Epidermal melanocyte (primary cell): ENCODE measurements at regions not wholly inside any gene's neighbourhood (a gene's known extent, or its start where the extent isn't known, plus 50 kb on each side); places are given as distances from the start of the nearest gene placed in this dataset.
"Not testable (repeated sequence)": the region's sequence is repeated elsewhere in the genome, so short reads cannot be mapped to it uniquely, and the experiment has no call there.

Experiments
- DNase-seq: peaks from one replicate; pipeline ENCODE4 v3.0.0; 2011; ENCODE audit warnings: low spot score; ENCODE audit not compliant: insufficient read length

DNA sequence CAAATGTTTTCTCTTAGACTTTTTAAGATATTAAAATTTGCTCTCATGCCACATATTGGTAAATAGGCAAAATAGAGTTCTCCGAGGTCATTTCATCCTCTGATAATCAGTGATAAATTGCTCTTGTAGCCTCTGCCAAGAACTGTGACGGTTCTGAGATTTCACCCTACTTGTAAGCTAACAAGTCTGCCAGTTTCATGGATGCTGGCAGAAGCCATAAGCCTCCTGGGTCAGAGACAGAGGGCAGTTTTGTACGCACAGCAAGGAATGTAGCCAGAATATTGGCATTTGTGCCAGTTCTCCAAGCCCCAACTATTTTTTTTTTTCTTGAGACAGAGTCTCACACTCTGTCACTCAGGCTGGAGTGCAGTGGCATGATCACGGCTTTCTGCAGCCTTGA lies 945.0 kb upstream of the WWC1 start:
- no peak for DNase-seq

DNA sequence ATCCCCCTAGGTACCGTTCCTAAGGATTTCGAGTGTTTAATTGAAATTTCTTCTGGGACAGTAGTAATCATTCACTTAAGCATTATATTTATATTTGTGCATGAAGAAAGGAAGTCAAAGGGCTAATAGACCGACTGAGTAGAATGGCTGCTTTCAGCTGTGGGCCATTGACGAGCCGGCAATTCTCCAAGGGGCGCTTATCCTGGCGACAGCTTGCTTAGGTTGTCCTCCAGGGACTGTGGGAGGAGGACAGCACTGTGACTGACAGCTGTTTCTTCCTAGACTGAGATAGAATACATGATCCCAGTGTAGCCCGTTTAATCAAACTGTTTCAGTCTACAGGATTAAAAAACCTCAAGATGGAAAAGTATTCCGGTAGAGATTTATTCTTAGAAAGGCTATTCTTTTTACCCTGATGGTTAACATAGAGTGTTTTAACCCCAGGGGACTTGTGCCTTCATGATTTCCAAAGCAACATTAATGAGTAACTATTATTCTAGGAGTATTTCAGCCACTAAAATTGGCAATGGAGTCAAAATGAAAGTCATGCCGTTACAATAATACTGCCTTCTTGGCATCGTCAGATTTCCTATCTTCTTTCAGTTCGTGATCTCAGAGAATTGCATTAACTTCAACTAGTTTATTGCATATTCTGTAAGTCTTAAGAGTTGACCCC lies 943.1 kb upstream of the WWC1 start:
- DNase-seq: no peak

DNA sequence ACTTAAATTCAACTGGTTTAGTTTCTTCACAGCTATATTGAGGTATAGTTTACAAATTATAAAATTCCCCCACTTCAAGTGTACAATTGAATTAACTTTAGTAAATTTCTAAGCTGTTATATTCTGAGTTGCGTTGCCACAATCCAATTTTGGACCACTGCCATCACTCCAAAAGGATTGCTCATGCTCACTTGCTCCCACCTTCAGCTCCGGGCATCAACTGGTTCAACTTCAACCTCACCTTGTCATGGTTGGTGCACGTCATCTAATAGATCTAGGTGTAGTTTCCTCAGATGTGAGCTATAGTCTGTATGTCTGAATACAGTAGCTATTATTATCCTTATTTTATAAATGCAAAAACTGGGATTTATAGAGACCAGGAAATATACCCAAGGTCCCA lies 942.5 kb upstream of the WWC1 start:
- DNase-seq: no peak

DNA sequence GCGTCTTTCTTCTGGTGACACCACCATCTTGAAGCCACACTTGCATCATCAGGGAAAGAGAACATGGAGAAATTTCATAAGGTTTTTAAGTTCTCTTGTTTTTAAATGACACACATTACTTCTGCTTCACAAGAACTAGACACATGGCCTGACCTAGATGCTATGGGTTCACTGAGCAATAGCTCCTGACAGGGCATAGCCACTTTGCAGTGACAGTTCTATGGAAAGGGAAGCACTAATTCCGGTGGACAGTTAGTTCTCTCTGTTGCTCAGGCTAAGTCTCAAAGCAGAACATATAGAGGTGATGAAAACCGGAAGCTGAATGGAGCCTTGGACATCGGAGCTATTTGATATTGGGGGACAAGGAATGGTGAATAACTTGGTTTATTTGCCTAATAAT lies 940.1 kb upstream of the WWC1 start:
- no peak for DNase-seq

DNA sequence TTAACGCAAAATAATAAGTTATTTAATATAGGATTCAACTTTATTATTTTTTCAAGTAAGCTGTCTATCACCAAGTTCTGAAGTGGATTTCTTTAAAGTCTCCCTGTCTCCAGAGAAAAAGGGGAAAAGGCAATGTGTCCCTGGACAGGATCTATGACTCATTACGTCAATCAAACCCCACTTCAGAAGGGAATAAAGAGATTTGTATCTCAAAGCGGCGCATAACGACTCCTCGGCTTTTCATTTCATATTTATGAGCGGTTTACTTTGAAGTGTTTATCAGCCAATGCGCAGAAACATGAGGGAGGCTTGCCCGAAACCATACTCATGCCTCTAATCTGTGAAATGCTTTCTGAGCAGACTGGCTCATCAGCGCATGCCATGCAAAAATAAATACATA lies 938.6 kb upstream of the WWC1 start:
- no peak for DNase-seq

DNA sequence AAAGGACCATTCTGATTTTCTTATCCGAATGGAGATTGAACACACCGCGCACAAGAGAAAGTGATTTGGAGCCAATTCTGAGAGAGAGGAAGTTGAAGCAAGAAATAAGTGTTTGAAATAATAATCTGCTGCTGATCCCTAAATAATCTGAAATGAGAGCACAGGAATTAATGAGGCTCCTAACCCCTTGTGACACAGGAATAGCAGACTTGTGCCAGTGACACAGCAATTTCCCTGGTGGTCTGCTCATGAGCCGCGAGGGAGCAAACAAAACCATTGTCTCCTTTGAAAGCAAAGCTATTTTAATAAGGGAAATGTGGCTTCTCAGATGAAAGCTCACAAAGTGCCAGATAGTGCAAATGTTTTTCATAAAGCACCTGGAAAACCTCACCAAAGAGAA lies 936.1 kb upstream of the WWC1 start:
- no peak for DNase-seq

DNA sequence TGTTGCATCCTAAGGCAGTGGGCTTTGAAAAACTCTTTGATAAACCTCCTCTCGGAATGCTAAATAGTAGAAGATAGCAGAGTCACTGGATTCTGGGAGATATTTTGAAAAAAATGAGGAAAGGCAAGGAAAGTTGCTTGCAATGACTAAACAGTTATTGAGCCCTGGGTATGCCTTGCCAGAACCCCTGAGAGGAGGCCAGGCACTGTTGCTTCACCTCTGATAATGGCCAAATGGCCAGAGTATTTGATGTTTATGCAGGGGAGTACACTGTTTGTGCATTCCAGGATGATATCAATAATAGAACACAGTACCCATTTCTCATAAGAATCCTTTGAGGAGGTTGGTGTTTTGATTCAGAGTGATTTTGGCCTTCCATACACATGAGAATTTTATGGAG lies 935.1 kb upstream of the WWC1 start:
- no peak for DNase-seq

DNA sequence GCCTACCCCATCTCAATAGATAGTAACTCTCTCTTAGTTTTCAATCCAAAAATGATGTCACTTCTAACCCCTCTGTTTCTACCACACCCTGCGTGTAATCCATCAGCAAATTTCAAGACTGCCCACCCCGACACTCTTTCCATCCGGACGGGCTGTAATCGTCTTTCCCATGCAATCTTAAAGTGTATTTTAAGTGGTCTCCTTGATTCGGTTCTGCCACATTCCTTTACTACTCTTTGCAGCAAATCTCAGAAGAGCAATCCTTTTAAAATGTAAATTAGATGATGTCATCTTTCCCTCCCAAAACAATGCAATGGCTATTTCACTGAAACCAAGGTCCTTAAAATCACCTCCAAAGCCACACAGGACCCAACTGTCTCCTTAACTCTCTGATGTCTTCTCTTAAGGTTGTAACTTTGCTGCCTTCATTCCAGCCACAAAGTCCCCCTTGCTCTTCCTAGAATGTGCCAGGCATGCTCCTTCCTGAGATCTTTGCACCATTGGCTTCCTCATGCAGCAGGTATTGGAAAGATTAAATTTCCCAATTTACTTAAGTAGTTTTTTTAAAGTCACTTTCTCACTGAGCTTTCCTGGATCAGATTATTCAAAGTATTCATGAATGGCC lies 932.5 kb upstream of the WWC1 start:
- DNase-seq: no peak

DNA sequence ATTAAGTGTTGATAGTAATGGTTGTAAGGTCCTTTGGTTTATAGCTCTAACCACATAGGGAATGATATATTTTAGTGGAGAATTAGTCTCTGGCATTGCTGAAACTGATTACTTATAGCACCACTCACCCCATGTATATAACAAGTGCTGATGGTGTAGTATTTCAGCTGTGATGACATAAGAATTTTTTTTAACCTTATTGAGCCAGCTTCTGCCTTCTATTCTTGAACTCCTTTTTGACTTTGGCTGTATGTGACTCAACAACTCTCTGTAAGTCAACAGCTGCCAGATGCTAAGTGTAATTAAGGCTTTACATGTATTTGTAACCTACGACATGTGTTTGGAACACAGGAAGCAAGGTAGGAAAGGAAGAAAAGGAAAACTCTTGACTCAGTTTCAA lies 929.6 kb upstream of the WWC1 start:
- DNase-seq: no peak

DNA sequence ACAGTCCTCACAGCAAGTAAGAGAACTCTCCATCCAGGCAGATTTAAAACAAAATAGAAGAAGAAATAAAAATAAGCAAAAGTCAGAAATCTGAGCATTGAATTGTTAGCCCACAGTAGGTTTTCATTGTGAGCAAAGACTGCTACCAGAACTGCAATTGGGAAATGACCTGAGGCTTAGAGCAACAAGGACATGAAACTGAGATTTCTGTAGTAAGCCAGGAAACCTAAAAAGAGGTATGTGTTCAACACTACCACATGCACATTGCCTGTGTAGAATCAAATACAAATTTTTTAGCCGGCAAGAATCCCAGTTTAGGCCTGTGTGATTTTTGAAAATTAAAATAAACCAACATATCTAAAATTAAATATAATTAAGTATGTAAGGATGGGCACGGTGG lies 928.4 kb upstream of the WWC1 start:
- no peak for DNase-seq

DNA sequence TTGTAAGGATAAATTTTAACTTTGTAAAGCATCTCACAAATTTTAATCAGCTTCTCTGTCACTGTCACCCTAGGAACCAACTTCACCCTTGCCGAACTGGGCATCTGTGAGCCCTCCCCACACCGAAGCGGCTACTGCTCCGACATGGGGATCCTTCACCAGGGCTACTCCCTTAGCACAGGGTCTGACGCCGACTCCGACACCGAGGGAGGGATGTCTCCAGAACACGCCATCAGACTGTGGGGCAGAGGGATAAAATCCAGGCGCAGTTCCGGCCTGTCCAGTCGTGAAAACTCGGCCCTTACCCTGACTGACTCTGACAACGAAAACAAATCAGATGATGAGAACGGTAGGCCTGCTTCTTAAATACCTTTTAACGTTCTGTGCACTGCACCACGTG lies 916.3 kb upstream of the WWC1 start:
- no peak for DNase-seq

DNA sequence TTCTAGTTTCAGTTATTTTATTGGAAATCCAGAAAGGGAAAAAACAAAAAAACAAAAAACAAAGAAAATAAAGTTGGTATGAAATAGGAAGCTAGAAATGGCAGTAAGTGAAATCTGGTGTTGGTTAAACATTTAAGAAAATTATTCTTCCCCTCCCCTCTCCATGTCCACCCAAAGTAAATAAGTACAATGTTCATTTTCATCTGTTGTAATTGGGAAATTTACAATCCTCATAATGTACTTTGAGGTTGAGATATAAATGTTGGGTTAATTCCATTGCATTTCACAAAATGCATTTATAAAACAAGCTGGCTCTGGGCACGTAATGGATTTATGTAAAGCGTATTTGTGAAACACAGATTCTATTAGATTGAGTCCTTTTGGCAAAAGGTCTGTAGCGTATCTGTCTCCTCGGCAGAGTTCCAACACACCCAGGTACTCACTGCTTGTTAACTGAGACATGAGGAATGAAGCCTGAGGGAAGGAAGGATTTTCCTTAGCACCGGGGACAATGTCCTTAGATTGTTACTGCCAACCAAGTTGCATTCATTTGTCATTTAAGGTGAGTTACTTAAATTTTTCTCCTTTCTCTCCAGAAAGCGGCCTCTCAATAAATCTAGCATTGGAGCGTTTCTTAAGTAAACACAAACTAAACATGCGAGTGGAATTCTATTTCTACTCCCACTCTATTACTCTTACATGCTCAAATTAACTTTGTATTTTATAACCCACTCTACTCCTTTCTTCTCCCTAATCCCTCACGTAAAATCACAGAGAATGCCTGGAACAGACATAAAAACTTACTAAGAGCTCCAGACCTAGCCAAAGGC lies 912.3 kb upstream of the WWC1 start:
- no peak for DNase-seq

DNA sequence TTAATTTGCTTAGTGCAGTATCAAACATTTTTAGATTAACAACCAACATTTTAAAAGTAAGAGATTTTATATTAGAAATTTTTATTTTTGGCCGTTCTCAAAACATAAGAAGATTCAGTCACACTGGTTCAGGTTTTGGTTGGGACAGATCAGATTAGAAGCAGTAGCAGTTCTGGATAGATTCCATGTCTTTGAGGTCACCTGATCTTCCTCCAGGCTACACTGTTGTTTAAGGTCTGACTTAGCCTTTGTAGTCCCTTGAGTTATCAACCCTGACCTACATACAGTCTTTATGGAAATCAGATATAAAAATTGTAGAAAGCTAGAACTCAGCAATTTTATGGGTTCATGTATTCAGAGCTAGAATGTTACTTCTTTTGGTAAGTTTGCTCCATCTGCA lies 910.0 kb upstream of the WWC1 start:
- no peak for DNase-seq

DNA sequence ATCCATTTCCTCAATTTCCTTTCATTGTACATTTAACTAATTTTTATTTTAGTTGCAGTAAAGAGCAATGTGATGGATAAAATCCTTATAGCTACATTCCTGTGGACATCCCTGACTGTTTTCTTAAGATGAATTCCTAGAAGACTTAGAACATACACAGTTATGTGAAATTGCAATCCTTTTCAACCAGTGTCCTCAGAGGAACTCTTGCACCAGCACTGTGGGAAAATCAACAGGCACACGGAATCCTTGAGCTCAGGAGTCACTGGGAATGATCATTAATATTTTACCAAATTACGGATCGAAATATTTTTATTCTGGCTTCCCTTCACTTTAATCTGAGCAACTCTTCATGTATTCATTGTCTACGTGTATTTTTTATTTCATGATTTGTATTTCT lies 901.9 kb upstream of the WWC1 start:
- DNase-seq: no peak

DNA sequence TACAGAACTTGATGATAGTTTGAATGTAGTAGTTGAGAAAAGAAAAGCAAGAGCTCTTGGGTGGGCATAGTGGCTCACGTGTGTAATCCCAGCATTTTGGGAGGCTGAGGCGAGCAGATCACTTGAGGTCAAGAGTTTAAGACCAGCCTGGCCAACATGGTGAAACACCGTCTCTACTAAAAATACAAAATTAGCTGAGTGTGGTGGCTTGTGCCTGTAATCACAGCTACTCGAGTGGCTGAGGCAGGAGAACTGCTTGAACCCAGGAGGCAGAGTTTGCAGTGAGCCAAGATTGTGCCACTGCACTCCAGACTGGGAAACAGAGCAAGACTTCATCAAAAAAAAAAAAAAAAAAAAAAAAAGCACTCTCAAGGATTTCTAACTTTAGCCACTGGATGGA lies 900.2 kb upstream of the WWC1 start:
- DNase-seq: not testable (repeated sequence)

DNA sequence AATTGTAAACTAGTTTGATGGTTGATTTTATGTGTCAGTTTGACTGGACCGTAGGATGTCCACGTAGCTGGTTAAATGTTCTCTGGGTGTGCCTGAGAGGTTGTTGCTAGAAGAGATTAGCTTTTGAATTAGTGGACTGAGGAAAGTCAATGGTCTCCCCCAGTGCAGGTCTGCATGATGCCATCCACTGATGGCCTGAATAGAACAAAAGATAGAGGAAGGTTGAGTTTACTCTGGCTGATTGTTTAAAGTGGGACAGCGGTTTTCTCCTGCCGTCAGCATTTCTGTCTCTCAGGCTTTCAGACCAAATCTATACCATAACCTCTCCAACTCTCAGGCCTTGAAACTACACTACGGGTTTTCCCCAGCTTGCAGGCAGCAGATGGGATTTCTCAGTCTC lies 899.2 kb upstream of the WWC1 start:
- DNase-seq: no peak

DNA sequence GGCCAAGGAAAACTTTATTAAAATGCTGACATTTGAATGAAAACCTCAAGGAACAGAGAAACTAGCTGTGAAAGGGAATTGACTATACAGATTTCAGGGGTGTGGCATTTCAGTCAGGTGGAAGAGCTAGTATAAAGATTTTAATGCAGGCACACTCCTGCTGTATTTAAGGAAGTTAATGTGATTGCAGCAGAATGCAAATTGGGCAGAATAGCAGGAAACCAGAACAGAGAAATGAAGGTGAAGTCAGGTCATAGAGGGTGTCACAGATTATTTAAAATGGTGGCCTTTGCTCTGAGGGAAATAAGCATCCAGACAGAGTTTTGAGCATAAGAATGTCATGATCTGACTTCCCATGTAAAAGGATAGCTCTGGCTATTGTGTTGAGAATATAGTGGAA lies 898.1 kb upstream of the WWC1 start:
- DNase-seq: no peak

DNA sequence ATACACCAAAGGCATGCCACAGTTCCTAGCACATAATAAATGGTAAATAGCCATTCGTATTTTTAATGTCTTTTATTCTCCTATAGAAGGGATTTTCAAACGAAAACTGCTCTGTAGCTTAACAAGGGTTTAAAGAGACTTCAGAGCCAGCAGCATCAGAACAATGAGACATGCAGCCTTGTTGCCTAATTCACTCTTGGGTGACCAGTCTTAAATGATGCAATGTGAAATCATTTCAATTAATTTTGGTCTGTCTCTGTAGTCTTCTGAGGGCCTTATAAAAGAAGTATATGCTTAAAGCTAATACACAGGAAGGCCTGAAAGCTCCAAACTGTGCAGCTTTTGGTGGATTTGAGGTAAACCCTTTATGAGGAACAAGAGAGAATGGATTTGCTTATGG lies 888.8 kb upstream of the WWC1 start:
- no peak for DNase-seq

DNA sequence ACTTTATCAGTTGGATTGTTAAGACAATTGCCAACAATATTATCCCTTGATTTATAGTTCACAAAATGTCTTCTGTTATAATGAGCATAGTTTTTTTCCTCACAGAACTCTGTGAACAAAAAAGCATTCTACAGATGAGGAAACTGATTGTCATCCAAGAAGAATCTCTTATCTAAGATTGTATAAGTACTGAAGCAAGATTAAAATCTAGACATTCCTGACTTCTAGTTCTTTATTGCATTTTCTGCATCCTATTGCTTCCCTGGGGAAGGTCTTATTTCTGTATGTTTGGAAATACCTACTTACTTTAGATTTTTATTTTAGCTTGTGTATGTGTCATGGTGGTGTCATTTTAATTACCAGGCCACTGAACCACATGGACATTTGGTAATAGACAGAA lies 884.9 kb upstream of the WWC1 start:
- no peak for DNase-seq

DNA sequence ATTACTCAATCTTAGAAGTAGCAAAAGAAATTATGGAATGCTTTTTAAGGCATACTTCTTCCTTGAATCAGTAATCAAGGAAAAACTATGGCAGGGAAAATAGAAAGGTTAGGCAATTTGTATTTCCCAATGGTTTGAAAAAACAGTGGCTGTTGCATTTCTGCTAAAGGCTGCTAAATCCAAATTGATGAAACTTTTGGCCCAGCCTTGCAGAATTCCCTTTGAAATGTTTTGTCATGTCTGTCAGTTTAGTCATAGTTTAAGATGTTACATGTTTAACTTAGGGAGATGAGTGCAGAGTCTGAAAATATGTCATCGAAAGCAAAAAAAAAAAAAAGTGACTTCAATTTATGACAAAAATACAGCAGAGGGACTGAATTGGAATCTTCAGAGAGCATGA lies 878.9 kb upstream of the WWC1 start:
- no peak for DNase-seq

DNA sequence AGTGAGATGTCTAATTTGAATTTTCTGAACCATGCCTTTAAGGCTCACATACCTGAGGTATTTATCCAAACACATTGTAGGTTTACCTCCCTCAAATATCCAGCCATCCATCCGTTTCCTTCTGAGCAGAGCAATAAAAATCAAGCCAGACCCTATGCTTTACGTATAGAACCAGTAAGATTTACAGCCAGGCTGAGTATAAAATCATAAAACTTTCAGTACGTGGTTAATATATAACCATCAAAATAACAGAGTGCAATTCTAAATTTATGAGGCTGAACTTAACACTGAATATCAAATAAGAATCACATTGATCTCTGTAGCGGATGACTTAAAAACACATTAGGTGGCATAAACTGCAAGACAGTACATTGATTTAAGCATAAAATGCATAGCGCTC lies 877.9 kb upstream of the WWC1 start:
- DNase-seq: no peak

DNA sequence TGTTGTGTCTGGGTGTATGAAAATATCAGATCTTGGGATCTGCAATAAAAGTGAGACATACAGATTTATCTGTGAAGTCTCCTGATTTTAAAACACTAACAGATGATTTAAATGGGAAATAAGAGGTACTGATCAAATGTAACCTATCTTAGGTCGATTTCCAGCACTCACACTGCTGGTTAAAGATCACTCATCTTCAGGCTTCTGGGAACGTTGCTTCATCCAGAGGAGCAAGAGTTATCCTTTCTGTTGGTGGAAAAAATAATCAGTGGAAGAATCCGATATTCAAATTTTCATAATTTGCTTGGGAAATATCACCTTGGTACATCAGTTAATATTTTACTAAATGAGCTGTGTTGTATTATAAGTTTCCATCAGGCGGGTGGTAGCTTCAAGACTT lies 876.8 kb upstream of the WWC1 start:
- no peak for DNase-seq
